GM18519 (cell line): ENCODE measurements at regions not wholly inside any gene's neighbourhood (a gene's known extent, or its start where the extent isn't known, plus 50 kb on each side); places are given as distances from the start of the nearest gene placed in this dataset.

Source experiments
- ATAC-seq: cut with Tn5 transposase; IDR thresholded peaks from one replicate; pipeline ENCODE4 v1.9.1; 2021; ENCODE audit warnings: mild to moderate bottlenecking, moderate library complexity; ENCODE audit not compliant: unreplicated experiment, low FRiP score

DNA sequence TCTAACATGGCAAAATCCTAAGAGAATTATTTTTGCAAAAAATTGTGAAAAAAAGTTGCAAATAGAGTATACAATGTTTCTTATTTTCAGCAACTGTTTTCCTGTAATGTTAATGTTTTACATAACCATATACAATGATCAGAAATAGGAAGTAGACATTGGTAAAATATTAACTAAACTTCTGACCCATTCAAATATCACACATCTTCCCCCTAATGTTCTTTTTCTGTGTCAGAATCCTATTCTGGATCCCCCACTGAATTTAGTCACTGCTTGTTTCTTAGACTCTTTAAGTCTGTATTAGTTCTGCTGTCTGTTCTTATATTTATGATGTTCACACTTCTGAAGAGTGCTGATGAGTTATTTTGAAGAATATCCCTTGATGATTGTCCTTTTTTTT is 62.0 kb downstream of the HFE start:
- ATAC-seq, result no peak

DNA sequence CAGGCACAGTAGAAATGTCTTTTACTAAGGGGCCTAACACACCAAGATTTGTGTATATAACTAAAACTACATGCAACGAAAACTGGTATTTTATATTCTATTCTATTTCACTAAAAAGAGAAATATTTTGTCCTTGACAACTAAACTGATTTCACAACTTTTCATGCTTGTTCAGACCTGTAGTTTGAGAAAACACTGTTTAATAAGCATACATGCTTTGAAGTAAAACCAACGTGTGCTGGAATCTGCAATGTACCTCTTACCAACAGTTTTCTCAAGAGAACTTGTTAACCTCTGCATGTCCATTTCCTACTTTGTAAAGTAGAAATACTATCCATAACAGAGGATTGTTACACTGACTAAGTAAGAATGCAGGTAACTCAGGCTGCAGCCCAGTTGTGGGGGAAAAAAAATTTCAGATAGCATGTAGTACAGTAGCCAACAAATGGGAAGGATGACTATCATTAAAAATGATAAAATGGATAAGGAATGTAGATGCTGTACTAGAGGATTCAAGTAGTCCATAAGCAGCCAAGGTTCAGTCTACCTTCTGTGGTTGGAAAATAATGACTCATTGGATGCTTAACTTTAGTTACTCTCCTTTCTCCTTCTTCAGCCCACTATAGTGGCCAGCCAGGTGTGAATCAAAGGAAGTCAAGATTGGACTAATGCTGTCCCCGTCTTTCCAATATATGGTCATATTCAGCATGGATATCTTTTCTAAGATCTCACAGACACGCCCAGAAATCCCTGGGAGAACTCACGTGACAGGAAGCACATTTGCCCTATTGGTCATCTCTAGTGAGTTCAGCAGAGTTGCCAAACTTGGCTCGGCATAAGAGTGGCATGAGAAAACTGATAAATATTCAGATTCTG is 65.2 kb downstream of the HFE start:
- no peak for ATAC-seq

DNA sequence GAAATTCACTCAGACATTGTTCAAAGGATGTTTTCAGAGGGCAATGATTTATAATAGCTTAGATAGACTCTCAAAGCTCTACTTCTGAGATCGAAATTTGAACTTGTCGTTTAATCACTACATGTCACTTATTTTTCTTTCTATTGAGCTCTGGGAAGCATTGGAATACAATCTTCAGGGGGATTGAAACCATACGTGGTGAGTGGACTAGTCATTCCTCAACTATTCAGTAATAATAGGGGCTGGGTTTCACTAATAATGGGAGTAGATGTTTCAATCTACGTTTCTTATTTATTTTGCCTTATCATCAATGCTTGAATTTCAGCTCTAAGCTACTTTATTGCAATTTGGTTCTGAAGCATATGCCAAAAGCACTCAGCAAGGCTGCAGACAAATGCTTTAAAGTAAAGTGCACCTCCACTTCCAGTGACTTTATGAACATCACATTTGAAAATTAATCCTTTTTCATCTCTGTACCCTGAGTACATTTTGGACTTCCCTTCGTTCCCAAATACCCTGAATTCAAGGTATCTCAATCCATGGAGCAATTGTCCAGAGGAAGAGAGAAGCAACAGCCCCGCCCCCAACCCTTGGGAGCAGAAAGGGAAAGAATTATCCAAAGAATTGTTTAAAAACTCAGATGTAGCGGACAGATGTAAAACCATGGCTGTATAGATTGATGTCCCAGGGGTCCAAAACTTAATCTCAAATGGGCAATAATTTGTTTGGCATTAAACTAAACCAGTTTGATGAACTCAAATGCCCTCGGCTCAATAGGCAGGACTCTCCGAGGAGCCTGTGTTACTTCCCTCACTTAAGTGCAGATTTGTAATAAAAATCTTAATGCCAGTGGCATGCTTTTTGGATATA is 68.1 kb downstream of the HFE start:
- no peak for ATAC-seq

DNA sequence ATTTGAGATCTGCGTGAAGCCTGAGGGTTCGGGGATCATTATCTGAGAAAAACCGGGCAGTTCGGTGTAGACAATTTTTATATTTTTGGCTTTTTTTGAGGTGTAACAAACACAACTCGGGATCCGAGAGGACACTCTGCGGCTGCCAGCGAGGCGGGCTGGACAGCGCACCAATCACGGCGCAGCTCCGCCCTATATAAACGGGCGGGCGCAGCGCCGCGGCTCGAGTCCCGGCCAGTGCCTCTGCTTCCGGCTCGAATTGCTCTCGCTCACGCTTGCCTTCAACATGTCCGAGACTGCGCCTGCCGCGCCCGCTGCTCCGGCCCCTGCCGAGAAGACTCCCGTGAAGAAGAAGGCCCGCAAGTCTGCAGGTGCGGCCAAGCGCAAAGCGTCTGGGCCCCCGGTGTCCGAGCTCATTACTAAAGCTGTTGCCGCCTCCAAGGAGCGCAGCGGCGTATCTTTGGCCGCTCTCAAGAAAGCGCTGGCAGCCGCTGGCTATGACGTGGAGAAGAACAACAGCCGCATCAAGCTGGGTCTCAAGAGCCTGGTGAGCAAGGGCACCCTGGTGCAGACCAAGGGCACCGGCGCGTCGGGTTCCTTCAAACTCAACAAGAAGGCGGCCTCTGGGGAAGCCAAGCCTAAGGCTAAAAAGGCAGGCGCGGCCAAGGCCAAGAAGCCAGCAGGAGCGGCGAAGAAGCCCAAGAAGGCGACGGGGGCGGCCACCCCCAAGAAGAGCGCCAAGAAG is 69.0 kb downstream of the HFE start:
- ATAC-seq, result peak; percentile 38

DNA sequence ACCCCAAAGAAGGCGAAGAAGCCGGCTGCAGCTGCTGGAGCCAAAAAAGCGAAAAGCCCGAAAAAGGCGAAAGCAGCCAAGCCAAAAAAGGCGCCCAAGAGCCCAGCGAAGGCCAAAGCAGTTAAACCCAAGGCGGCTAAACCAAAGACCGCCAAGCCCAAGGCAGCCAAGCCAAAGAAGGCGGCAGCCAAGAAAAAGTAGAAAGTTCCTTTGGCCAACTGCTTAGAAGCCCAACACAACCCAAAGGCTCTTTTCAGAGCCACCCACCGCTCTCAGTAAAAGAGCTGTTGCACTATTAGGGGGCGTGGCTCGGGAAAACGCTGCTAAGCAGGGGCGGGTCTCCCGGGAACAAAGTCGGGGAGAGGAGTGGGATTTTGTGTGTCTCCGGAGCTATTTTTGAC is 69.6 kb downstream of the HFE start:
- ATAC-seq, result no peak

DNA sequence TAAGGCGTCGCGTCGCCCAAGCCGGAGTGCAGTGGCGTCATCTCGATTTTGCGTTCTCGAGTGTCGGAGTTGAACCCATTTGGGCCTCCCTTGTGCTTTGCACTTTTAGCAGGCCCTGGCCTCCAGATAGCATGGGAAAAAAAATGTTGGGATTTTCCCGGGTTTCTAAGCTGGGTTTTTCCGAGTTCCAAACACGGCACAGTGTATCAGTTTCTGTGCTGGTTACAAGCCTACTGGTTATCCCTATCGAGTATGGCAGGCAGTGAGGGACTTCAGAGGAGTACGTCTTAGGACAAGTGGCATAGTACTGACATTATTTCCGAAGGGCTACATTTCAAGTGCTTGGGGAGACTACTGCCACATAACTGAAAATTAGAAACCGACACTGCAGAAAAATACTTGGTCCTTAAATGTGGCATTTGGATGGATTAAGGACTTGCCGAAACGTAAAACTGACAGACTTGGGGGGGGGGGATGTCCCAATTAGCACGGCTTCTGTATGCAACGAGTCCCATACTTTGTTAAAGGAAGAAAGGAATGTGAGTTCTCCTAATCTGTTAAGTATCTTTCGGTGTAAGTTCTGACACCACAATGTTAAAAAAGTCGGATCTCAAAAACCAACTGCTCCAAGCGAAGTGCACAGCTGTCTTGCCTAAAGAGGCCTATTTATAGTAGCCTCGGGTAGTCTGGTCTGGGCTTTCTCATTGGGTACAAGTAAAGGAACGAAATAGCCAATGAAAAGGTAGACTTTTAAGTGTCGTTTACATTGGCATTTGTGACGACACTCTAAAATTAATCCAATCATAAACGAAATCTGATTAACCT is 70.2 kb downstream of the HFE start:
- peak; percentile 61 for ATAC-seq

DNA sequence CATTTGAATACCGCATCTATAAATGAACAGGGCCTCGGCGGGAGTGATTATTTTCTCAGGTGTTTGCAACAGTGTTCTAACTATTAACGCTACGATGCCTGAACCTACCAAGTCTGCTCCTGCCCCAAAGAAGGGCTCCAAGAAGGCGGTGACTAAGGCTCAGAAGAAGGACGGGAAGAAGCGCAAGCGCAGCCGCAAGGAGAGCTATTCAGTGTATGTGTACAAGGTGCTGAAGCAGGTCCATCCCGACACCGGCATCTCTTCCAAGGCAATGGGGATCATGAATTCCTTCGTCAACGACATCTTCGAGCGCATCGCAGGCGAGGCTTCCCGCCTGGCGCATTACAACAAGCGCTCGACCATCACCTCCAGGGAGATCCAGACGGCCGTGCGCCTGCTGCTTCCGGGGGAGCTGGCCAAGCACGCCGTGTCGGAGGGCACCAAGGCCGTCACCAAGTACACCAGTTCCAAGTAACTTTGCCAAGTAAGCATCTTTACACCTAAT is 70.9 kb downstream of the HFE start:
- ATAC-seq, result no peak

DNA sequence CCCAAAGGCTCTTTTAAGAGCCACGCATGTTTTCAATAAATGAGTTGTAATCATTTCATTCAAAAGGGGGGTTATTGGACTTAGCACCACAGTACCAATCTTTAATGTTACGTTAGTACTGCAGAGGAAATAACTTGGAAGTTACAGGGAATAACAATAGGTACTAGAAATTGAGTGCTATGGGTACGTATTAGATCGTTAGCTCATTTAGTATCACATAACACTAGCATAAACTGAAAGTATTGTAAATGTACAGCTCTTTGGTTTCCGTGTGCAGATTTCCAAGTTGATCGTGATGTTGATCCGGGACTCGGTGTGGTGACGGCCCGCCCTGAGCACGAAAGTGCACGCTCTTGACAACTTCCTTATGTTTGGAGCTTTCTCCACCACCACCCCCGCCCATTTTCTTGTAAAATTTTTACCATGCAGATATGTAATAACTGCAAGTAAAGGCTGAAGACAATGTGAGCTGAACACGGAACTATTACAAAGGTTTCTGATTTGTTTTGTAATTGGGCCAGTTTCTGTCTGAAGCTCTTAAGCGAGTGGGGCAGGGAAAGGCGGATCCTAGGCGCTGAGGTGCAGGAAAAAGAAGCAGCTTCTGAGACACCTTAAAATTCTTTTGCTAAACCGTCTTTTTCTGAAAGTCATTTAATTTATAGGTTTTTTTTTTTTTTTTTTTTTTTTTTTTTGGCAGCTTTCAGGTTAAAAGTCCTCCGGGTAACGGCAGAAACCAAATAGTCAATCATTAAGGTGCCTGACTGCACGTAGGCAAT is 71.5 kb downstream of the HFE start:
- ATAC-seq, result no peak

DNA sequence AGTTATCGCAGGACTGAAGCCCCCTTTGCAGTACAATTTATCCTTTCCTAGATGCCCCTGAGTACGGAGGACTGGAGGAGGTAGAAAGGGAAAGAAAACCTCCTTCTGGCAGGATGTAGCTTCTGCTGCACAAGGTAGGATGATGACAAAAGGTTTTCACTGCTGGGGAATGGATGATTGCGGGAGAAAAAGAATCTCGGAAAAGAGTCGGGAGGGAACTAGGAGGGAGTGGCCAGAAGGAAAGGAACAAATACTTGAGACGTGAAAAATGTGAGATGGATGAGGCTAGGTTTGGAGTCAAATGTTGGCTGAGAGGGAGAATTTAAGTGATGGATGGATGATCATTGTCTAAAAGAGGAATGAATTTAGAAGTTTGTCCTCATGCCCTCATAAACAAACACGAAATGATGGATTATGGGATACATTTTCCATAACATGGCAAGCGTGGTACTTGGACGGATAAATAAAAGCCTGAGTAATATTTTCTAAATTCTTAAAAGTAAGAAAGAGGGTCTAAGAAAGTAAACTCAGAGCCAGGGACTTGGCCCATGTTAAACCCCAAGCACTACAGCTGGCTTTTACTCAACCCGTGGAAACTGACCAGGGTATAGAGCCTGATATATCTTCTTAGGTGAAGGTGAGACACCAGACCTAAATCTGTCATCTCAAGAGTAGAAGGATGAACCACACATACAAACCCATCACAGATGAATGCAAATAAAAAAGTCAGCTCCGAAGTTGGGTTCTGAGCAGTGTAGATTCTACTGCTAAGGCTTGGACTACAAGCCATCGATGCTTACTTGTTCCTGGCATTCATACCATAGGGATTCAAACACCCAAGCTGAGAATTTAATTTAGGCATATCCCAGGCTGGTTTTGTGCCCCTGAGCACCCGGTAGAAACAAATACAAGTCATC is 72.4 kb downstream of the HFE start:
- no peak for ATAC-seq

DNA sequence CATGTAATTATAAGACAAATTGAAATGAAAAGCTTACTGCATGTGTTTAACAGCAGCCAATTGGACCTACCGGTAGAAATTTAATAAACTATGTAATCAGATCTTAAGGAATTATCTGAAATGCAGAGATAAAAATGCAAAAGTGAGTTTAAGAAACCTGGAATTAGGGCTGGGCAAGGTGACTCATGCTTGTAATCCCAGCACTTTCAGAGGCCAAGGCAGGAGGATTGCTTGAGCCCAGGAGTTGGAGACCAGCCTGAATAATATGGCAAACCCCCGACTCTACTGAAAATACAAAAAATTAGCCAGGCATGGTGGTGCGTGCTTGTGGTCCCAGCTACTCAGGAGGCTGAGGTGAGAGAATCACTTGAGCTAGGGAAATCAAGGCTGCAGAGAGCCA is 74.1 kb downstream of the HFE start:
- ATAC-seq, result no peak

DNA sequence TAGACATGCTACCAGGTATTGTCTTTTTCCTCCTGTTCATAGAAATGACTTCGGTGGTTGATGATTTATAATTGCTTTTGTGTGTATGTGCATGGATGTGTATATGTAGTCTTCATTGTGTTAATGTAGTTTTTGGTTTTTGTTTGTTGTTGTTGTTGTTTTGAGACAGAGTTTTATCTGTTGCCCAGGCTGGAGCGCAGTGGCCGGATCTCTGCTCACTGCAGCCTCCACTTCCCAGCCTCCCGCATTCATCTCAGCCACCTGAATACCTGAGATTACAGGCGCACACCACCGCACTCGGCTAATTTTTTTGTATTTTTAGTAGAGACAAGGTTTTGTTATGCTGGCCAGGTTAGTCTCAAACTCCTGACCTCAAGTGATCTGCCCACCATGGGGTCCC is 75.2 kb downstream of the HFE start:
- no peak for ATAC-seq

DNA sequence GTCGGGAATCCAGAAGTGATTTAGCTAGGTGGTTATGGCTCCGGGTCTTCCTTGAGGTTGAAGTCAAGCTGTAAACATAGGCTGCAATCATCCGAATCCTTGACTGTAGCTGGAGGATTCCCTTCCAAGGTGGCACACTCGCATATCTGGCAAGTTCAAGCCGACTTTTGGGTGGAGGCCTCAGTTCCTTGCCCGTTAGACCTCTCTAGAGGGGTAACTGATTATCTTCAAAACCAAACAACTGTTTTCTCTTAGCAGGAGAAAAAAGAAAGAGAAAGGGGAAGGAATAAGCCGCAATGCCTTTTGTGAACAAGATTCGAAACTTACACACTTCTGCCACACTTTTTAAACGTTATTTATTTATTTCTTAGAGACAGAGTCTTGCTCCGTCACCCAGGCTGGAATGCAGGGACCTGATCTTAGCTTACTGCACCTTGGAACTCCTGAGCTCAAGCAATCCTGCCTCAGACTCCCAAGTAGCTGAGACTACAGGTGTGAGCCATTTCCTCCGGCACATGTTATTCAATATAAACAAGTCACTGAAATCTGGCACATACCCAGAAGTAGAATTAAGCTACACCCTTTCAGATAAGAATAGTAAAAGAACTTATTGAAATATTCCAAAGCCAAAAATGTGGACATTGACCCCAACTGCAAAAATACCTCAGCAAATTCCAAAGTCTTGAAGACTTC is 76.3 kb downstream of the HFE start:
- no peak for ATAC-seq

DNA sequence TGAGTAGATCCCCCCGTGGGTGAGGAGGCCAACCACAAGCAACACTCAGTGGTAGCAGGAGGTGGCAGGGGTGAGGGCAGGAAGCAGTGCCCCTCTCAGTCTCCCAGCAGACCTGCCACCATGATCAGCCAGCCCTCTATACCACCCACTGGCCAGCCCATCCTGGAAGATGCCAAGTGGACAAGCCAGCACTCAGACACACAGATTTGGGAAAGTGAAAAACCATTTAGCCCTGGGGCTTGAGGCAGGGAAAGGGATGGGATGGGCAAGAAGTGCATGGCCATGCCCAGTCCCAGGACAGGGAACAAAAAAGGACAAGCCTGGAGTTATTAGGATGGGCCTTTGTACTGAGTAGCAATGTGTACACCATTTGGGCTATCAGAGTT is 76.9 kb downstream of the HFE start:
- ATAC-seq, result no peak

DNA sequence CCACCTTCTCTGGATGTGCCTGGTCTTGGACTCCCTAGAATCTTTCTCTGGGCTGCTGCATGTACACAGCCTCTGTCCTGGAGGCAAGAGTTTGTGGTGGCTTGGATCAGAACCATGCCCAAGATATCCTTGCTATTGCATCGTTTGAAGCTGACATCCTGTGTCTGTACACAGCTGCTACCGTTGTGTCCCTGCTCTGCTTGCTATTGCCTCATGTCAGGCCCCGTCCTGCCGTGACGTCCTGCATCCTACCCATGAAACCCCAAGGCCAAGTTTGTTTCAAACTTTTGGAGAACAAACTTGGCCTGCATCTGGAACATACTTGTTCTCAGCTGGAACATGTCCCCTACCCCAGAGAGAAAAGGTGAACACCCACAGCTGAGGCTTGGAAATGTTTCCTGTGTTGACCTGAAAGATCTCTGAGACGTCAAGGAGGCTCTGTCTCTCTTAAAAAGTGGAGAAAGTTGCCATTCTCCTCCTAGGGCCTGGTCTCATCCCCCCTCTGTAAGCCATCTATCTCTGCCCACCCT is 78.1 kb downstream of the HFE start:
- no peak for ATAC-seq

DNA sequence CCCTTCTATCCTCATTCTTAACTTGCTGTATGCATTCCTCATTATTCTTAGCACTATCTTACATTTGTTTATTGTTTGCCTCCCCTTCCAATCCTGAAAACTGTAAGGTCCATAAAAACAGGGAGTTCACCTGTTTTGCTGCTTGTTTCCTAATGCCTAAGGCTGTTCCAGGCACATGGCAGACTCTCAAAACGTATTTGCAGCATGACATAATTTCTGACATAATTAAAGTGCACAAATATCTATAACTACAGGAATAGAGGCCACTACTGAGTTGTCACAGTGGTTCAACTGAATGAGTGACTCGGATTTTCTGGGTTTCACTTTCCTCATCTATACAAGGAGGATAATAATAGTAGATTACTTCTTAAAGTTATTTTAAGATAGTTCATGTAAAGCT is 83.0 kb downstream of the HFE start:
- no peak for ATAC-seq

DNA sequence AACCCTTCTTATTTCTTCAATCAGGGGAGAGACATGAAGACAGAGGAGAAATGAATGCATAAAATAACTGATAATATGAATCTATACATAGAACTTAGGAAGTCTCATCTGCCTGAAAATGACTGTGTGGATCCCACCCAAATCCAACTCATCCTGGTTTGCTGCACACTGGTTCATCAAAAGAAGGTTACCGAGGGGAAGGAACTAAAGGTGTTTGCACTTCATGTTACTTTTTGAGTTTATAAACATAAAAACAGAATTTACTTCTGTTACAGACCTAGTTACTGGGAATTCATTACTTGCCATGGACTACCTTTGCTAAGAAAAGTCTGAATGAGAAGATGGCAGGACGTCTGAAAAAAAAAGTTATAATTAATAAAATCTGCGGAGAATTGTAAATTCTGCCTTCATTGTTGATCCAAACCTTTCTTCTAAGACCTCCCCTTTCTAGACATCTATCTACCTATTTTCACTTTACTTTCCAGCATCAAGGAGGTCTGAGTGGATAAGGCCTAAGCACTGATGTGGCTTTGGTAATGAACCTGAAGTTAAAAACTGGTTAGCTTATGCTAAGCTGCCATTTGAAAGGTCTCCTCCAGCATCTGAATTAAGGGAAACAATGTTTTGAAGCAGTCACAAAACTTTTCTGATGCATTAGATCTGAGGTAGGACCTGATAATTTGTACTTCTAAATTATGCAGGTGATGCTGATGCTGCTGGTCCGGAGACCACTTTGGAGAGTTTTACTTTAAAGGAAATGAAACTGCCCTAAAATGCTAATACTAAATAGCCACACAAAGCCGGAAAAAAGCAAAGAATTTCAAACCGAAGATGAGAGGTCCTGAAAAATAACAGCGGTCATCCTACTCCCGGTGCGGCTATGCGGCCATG is 84.0 kb downstream of the HFE start:
- no peak for ATAC-seq
